Panc1 (cell line): ENCODE measurements at regions not wholly inside any gene's neighbourhood (a gene's known extent, or its start where the extent isn't known, plus 50 kb on each side); places are given as distances from the start of the nearest gene placed in this dataset.

Experiments
- POLR2AphosphoS5 ChIP-seq: IDR thresholded peaks from 2 replicates; pipeline ENCODE4 v1.6.1; 2012; ENCODE audit warnings: mild to moderate bottlenecking, low read depth, low read length, moderate library complexity
- TCF7L2 ChIP-seq: IDR thresholded peaks from 2 replicates; pipeline ENCODE4 v1.6.1; 2011; ENCODE audit warnings: mild to moderate bottlenecking, low read depth, low read length, inconsistent platforms
- TF ChIP-seq, protein P1 (sequence below): fragments of 450-650 bp; IDR thresholded peaks from 2 replicates; pipeline ENCODE4 v1.5.1; 2017; ENCODE audit warnings: mild to moderate bottlenecking
- TF ChIP-seq, protein P2 (sequence below), 2 experiments: IDR thresholded peaks; 2 replicates each; pipeline ENCODE4 v1.6.1; 2011 to 2012; ENCODE audit warnings: low read depth in 2 of 2, control low read depth in 1 of 2, low read length in 1 of 2, mild to moderate bottlenecking in 1 of 2, moderate library complexity in 1 of 2; ENCODE audit not compliant: insufficient read depth in 1 of 2

DNA sequence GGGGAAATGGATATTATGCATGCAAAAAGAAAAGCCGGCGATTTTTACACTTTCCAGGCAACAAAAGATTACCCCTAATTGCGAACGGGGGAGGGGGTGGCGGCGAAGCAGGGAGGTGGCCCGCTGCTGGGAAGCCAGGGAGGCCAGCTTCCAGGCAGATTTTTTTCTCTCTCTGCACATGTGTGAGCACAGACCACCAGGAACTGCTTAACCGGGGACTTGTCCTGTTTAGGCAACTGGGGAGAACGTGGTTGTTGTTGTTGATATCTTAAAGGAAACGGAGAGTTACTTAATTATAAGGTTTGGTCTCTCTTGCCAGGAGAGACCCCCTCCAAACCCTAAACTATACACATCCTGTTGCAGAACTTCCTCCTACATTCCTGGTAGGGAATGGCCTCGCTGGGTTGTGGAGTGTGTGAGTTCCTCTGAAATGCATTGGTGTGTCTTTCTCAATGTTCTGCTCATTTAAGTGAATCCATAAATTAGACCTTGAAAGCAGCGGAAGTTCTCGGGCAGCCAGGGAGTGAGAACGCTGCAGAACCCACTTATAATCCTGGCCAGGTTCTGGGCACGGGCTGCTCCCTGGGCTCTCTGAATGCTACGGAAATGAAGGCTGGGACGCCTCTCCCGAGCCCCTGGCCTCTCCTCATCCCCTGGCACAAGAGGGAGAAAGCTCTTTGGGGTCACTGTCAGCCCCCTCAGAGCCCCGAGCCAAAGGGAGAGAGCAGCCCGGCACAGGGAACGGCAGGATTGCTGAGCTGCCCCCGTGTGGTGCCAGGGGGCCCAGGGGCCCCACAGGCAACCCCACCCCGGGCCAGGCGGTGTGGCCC is 250.0 kb downstream of the FOXD2 start:
- TF ChIP-seq, protein P1, sequence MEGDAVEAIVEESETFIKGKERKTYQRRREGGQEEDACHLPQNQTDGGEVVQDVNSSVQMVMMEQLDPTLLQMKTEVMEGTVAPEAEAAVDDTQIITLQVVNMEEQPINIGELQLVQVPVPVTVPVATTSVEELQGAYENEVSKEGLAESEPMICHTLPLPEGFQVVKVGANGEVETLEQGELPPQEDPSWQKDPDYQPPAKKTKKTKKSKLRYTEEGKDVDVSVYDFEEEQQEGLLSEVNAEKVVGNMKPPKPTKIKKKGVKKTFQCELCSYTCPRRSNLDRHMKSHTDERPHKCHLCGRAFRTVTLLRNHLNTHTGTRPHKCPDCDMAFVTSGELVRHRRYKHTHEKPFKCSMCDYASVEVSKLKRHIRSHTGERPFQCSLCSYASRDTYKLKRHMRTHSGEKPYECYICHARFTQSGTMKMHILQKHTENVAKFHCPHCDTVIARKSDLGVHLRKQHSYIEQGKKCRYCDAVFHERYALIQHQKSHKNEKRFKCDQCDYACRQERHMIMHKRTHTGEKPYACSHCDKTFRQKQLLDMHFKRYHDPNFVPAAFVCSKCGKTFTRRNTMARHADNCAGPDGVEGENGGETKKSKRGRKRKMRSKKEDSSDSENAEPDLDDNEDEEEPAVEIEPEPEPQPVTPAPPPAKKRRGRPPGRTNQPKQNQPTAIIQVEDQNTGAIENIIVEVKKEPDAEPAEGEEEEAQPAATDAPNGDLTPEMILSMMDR, result no peak
- TF ChIP-seq POLR2AphosphoS5 (no peak), TCF7L2 (no peak)
- TF ChIP-seq, protein P2, sequence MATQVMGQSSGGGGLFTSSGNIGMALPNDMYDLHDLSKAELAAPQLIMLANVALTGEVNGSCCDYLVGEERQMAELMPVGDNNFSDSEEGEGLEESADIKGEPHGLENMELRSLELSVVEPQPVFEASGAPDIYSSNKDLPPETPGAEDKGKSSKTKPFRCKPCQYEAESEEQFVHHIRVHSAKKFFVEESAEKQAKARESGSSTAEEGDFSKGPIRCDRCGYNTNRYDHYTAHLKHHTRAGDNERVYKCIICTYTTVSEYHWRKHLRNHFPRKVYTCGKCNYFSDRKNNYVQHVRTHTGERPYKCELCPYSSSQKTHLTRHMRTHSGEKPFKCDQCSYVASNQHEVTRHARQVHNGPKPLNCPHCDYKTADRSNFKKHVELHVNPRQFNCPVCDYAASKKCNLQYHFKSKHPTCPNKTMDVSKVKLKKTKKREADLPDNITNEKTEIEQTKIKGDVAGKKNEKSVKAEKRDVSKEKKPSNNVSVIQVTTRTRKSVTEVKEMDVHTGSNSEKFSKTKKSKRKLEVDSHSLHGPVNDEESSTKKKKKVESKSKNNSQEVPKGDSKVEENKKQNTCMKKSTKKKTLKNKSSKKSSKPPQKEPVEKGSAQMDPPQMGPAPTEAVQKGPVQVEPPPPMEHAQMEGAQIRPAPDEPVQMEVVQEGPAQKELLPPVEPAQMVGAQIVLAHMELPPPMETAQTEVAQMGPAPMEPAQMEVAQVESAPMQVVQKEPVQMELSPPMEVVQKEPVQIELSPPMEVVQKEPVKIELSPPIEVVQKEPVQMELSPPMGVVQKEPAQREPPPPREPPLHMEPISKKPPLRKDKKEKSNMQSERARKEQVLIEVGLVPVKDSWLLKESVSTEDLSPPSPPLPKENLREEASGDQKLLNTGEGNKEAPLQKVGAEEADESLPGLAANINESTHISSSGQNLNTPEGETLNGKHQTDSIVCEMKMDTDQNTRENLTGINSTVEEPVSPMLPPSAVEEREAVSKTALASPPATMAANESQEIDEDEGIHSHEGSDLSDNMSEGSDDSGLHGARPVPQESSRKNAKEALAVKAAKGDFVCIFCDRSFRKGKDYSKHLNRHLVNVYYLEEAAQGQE (IDR thresholded peaks at IDR 0.05; ENCODE audit: insufficient read depth in 1 of 2, low read depth in 2 of 2, low read length in 1 of 2), result no peak
